Central memory CD8-positive, alpha-beta T cell (primary cell): ENCODE measurements at regions not wholly inside any gene's neighbourhood (a gene's known extent, or its start where the extent isn't known, plus 50 kb on each side); places are given as distances from the start of the nearest gene placed in this dataset.

Experiments used
- ATAC-seq: fragments of 150-1000 bp; cut with Tn5 transposase; replicated peaks from 2 replicates; pipeline ENCODE4 v1.10.0; 2022; ENCODE audit warnings: mild to moderate bottlenecking, moderate FRiP score, moderate number of reproducible peaks; ENCODE audit not compliant: poor library complexity, severe bottlenecking; ENCODE audit errors: extremely low read depth
- DNase-seq, 2 donors: peaks; one replicate each; pipeline ENCODE4 v3.0.0; 2021; ENCODE audit warnings: low spot score in 2 of 2
- H3K27ac Mint-ChIP-seq: one replicate; pipeline ENCODE4 v1.8.0; 2022; ENCODE audit warnings: low read depth, mild to moderate bottlenecking, moderate library complexity, mixed read lengths
- H3K27me3 Mint-ChIP-seq: one replicate; pipeline ENCODE4 v1.8.0; 2022; ENCODE audit warnings: mixed read lengths
- H3K36me3 Mint-ChIP-seq: one replicate; pipeline ENCODE4 v1.8.0; 2022; ENCODE audit warnings: mild to moderate bottlenecking, moderate library complexity, mixed read lengths; ENCODE audit not compliant: insufficient read depth
- H3K4me1 Mint-ChIP-seq: one replicate; pipeline ENCODE4 v1.8.0; 2022; ENCODE audit warnings: mixed read lengths
- H3K4me3 Mint-ChIP-seq: one replicate; pipeline ENCODE4 v1.8.0; 2022; ENCODE audit warnings: mild to moderate bottlenecking, moderate library complexity, mixed read lengths
- H3K9me3 Mint-ChIP-seq: one replicate; pipeline ENCODE4 v1.8.0; 2022; ENCODE audit warnings: mixed read lengths

DNA sequence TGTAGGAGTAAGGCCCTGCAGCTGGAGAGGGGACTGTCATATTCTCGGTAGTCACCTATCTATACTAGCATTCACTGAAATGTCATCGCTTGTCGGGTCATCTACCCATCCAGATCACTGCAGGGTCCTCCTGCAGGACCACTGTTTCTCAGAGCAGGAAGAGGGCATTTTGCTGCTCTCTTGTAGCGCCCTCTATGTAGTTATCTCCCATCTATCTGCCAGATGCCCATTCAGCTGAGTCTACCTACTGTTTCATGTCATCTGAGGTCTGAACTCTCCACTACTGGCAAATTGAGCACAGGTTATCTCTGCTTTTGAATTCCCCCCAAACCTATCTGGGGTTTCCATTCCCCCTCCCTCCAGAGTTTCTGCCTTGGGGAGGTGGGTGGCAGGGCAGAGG, 258.2 kb upstream of the FOXD3 start:
- Mint-ChIP-seq H3K27ac (no peak overlapping the region), H3K4me3 (no peak overlapping the region), H3K9me3 (no peaks in the 10 kb centered on the region), H3K27me3 (no peaks in the 10 kb centered on the region), H3K36me3 (no peaks in the 10 kb centered on the region), H3K4me1 (no peaks in the 10 kb centered on the region)
- ATAC-seq, result no peak
- no peak for DNase-seq

DNA sequence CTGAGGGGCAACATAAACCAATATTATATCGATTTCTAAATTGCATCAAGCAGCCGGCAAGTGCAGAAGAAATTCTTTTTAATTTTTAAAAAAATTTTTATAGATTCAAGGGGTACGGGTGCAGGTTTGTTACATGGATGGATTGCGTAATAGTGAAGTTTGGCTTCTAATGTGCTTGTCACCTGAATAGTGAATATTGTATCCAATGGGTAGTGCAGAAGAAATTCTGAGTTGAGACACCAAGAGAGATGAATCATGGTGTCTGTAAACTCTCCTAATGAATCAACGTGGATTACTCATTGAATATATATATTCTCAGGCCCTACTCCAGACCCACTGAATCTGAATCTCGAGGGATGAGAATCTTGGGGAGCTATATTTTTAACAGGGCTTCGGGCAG, 253.7 kb upstream of the FOXD3 start:
- ATAC-seq (no peak), DNase-seq (no peak)
- Mint-ChIP-seq H3K9me3 (no peaks in the 10 kb centered on the region), H3K27me3 (peaks cover 30% of the 10 kb centered on the region), H3K4me1 (no peaks in the 10 kb centered on the region), H3K4me3 (no peak overlapping the region), H3K27ac (no peak overlapping the region), H3K36me3 (no peaks in the 10 kb centered on the region)

DNA sequence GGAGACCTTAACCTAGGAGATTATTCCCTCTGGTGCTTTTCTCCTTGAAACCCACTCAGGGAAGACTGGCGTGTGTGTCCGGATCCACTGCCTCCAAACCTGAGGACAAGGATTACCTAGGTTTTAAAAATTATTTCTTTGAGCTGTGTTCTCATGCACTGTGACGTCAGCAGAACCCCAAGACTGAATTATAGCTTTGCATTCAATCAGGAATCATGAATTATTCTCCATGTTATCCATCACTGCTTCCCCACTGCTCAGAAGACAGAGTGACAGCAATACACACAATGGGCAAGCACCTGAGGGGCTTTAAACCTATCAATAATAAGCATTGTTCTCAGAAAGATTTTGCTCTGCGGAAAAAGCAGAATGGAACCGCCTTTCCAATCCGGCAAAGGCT, 253.2 kb upstream of the FOXD3 start:
- no peaks in the 10 kb centered on the region for H3K4me1 Mint-ChIP-seq
- H3K9me3 Mint-ChIP-seq, result no peaks in the 10 kb centered on the region
- no peak overlapping the region for H3K4me3 Mint-ChIP-seq
- H3K27me3 Mint-ChIP-seq, result peaks cover 35% of the 10 kb centered on the region
- H3K36me3 Mint-ChIP-seq, result no peaks in the 10 kb centered on the region
- DNase-seq (no peak), ATAC-seq (no peak)
- no peak overlapping the region for H3K27ac Mint-ChIP-seq

DNA sequence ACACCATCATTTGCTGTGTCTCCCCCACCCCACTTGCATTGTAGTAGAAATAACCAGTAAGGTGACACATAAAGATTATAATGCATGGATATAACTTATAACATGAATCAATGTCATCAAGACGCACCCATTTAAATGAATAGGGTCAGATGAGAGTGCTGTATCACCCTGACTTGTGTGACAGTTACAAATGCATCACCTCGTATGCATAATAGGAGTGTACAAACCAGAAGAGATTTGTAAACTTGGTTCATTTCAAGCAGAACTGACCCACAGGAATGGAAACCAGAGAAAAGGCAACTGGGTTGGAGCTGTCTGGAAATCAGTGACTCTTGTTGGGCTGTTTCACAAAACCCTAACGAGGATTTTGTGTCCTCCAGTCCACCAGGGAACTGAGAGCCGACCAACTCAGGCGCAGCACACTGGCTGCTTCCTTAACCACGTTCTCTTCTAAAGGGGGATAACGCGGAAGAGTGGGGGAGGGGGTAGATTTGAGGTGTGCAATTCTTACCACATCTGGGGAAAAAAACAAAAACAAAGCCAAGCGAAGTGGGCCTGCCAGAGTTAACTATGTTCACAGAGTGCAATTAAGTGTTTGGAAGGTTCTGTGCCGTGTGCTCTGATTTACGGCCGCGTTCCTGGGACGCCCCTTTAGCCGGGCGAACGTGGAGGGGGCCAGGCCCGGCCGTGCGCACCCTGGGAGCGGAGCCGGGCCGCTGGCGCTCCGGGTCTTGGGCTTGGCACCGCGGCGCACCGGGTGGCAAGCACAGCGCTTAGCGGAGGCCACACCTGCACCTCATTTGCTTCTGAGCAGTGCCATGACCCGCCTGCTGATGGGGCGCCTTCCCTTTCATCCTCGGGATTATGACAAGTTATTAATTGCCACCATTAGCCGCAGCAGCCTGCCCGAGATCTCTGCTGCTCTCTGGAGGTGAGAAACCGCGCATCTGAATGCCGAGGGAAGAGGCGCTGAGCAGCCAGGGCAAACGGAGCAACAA, 248.8 kb upstream of the FOXD3 start:
- Mint-ChIP-seq H3K4me3 (no peak overlapping the region), H3K4me1 (no peaks in the 10 kb centered on the region), H3K9me3 (no peaks in the 10 kb centered on the region), H3K36me3 (no peaks in the 10 kb centered on the region), H3K27me3 (peaks cover 52% of the 10 kb centered on the region), H3K27ac (no peak overlapping the region)
- ATAC-seq (no peak), DNase-seq (no peak)

DNA sequence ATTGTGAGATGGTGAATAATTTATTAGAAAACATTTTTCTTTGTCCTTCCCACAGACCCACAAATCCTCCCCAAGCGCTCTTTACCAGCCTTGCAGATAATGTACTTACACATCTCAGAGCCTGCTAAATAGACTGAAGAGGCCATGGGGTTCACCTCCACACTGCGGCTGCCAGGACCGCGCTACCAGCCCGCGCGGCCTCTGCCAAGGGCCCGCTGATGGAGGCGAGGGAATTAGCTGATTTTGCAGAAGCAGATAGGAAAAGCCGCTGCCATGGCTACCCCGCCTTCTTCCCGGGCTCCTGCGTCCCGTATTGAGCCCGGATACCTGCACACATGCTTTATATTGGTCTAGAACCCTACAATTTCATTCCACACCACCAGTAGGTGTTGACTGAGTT, 248.0 kb upstream of the FOXD3 start:
- no peaks in the 10 kb centered on the region for H3K4me1 Mint-ChIP-seq
- H3K36me3 Mint-ChIP-seq, result no peaks in the 10 kb centered on the region
- no peak overlapping the region for H3K27ac Mint-ChIP-seq
- H3K27me3 Mint-ChIP-seq, result peaks cover 52% of the 10 kb centered on the region
- DNase-seq (no peak), ATAC-seq (no peak)
- H3K9me3 Mint-ChIP-seq, result no peaks in the 10 kb centered on the region
- H3K4me3 Mint-ChIP-seq, result no peak overlapping the region

DNA sequence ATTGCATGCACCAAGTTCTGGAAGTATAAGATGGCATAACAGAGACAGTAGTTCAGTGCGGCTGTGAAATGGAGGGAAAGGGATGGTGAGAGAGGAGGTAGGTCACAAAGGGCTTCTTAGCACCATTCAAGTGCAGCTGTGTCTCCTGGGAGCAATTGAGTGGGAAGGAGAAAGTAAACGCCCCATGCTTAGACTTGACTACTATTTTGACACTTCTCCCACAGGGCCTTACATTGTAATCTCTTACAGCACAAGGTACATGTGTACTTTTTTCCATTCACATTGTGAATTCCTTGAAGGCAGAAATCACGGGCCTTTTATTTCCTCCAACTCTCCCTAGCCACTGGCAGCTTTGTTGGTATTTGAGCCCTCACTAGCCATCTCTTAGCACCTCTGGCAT, 239.6 kb upstream of the FOXD3 start:
- no peak for DNase-seq
- Mint-ChIP-seq H3K4me1 (no peaks in the 10 kb centered on the region), H3K36me3 (no peaks in the 10 kb centered on the region), H3K9me3 (peaks cover 5% of the 10 kb centered on the region), H3K27ac (no peak overlapping the region), H3K27me3 (peaks cover 39% of the 10 kb centered on the region), H3K4me3 (no peak overlapping the region)
- no peak for ATAC-seq

DNA sequence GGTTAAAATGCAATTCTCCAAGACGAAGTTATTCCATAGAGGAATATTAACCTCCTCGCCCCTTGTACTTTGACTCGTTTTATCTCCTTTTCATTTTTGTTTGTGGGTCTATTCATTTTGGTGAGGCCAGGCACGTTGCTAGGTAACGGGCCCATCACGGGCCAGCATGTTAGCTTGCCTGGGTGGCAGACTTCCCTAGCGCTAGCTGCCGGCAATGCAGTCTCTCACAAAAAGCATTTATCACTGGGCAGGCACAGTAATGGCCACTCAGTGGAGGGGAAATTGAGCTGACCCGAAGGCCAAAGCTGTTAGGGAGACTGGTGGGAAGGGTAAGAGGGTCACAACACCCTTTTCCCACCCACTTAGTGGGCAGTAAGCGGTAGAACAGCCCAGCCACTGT, 234.4 kb upstream of the FOXD3 start:
- ATAC-seq (no peak), DNase-seq (no peak)
- Mint-ChIP-seq H3K9me3 (peaks cover 10% of the 10 kb centered on the region), H3K4me3 (no peak overlapping the region), H3K4me1 (no peaks in the 10 kb centered on the region), H3K27me3 (peaks cover 30% of the 10 kb centered on the region), H3K36me3 (no peaks in the 10 kb centered on the region), H3K27ac (no peak overlapping the region)

DNA sequence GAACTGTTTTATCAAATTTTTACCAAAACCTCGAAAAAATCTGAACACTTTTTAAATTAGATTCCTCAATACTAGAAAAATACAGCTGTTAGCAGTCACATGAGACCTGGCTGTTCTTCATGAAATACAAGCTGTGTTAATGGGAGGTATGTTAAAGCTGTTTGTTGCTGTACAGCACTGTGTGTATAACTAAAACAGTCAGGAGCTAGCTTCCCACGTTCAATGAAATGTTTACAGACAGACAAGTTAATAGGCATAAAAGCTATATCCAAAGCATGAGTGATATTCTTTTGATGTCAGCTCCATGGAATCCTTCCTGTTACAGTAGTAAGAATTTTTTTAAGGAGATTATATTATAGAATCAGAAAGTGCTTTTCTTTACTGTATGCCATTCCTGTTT, 223.2 kb upstream of the FOXD3 start:
- ATAC-seq (no peak), DNase-seq (no peak)
- H3K4me3 Mint-ChIP-seq, result no peak overlapping the region
- H3K27ac Mint-ChIP-seq, result no peak overlapping the region
- no peaks in the 10 kb centered on the region for H3K36me3 Mint-ChIP-seq
- H3K9me3 Mint-ChIP-seq, result no peaks in the 10 kb centered on the region
- H3K27me3 Mint-ChIP-seq, result peaks cover 18% of the 10 kb centered on the region
- no peaks in the 10 kb centered on the region for H3K4me1 Mint-ChIP-seq

DNA sequence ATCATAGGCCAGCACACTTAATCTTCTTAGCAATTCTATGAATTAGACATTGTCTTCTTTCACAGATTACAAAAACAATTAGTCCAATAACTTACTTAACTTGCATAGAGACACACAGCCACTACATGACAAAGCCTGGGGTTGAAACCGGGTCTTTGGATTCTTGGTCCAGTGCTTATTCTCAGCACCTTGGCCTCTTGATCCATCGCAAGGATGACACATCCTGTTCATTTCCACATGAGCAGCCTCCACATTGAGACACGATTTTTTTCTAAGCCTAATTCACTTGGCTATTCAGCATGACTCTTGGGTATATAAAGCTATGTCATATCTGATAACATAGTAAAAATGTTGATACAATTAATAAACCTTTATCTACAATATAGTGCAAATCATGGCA, 221.0 kb upstream of the FOXD3 start:
- Mint-ChIP-seq H3K4me3 (no peak overlapping the region), H3K27me3 (peaks cover 15% of the 10 kb centered on the region), H3K27ac (no peak overlapping the region), H3K9me3 (no peaks in the 10 kb centered on the region), H3K4me1 (no peaks in the 10 kb centered on the region), H3K36me3 (no peaks in the 10 kb centered on the region)
- DNase-seq (no peak), ATAC-seq (no peak)

DNA sequence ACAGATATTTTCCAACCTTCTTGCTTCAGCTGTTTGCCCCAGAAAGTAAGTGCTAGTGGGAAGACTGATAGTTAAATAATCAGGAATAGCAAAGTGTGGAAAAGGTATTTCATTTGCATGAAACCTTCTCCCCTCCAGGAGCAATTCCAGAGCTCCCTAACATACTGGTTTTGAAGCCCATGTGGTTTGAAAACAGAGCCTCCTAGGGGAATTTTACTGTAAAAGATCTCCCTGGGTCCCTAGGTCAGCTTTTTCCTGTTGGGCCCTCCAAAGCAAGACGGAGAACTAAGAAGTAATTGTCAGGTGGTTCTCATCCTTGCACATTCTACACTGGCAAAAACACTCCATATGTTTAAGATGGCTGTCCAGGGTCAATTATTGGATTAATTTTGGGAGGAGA, 218.7 kb upstream of the FOXD3 start:
- no peak overlapping the region for H3K27ac Mint-ChIP-seq
- H3K9me3 Mint-ChIP-seq, result no peaks in the 10 kb centered on the region
- H3K4me1 Mint-ChIP-seq, result no peaks in the 10 kb centered on the region
- no peak for ATAC-seq
- DNase-seq, result no peak
- no peak overlapping the region for H3K4me3 Mint-ChIP-seq
- peaks cover under 1% of the 10 kb centered on the region for H3K27me3 Mint-ChIP-seq
- no peaks in the 10 kb centered on the region for H3K36me3 Mint-ChIP-seq

DNA sequence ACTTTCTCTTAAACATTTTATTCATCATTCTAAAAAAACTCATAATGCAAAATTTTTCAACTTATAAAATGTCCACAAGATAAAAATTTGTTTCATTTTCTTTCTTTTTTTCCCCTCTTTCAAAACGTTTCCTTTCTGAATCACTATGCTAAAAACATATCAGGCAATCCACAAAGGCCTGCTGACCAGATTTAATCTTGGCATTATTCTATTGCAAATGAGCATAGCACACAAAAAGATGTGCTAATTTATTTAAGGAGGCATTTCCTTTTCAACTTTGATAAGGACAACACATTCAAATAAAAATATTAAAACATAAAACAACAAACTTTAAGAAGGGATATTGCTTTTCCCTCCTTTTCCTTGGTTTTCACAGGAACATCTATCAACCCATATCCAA, 215.3 kb upstream of the FOXD3 start:
- Mint-ChIP-seq H3K4me1 (no peaks in the 10 kb centered on the region), H3K36me3 (no peaks in the 10 kb centered on the region), H3K27me3 (peaks cover 7% of the 10 kb centered on the region), H3K27ac (no peak overlapping the region), H3K4me3 (no peak overlapping the region), H3K9me3 (no peaks in the 10 kb centered on the region)
- no peak for ATAC-seq
- no peak for DNase-seq

DNA sequence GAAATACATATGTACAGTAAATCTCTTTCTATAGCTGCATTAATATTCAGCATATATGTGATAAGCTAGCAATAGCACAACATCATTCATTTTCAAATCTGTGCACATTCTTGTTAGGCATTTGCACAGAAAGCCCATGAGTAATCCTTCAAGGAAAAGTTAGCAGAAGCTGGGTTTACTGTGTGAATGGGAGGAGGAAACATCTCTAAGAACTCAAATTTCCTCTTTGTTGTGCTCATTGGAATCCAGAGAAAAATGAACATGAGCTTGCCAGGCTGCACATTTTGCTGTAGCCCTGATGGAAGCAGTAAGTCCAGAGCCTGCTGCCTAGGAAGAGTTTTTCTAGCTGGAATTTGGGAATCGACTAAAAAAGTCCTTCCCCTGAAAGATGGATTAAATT, 214.2 kb upstream of the FOXD3 start:
- no peak for DNase-seq
- no peaks in the 10 kb centered on the region for H3K4me1 Mint-ChIP-seq
- peaks cover 7% of the 10 kb centered on the region for H3K27me3 Mint-ChIP-seq
- H3K4me3 Mint-ChIP-seq, result no peak overlapping the region
- H3K9me3 Mint-ChIP-seq, result no peaks in the 10 kb centered on the region
- ATAC-seq, result no peak
- no peak overlapping the region for H3K27ac Mint-ChIP-seq
- H3K36me3 Mint-ChIP-seq, result no peaks in the 10 kb centered on the region

DNA sequence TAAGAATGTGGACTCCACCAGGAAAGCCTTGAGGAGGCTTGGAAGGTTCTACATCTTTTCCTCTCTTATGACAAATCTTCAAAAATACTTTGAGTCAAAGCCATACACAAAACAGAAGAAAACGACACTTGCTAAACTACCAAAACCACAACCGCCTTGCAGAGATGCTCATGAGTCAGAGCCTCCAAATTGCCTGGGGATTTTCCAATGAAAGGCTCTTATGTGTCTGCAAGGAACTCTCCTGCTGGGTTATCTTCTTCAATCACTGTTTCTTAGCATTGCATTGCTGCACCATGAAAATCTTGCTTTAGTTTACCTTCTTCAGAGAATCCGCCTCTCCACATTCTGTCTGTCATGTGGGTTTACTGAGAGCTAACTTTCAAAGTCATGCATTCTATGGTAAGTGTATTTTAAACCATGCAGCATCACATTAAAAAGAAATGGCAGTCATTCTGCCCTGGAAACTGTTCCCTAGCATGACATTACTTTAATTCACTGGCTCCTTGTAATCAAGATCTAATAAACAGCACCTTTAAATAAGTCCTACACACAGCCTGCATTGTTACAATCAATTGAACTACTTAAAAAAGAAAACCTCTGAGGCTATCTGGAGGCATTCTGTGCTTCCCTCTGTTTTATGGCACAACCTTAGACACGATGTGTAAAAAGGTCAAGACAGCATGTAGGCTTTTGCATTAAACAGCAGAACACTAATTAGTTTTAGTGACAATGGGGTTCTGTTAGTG, 210.0 kb upstream of the FOXD3 start:
- no peak overlapping the region for H3K4me3 Mint-ChIP-seq
- H3K36me3 Mint-ChIP-seq, result peaks cover 2% of the 10 kb centered on the region
- H3K4me1 Mint-ChIP-seq, result no peaks in the 10 kb centered on the region
- peaks cover 20% of the 10 kb centered on the region for H3K27me3 Mint-ChIP-seq
- DNase-seq (no peak), ATAC-seq (no peak)
- no peak overlapping the region for H3K27ac Mint-ChIP-seq
- no peaks in the 10 kb centered on the region for H3K9me3 Mint-ChIP-seq
